ENCODE measurements at regions not wholly inside any gene's neighbourhood (a gene's known extent, or its start where the extent isn't known, plus 50 kb on each side); places are given as distances from the start of the nearest gene placed in this dataset.
"Not testable (repeated sequence)": the region's sequence is repeated elsewhere in the genome, so short reads cannot be mapped to it uniquely, and the experiment has no call there.

GRCh38 chr3:158026236-158026635, 80.0 kb downstream of the SHOX2 start:
- DNase-seq (ENCODE audit: low read depth), result no peak

- not testable (repeated sequence) for DNase-seq (ENCODE audit: low read depth)
Measured at GRCh38 chr3:158019897-158020296, 86.3 kb downstream of the SHOX2 start.

GRCh38 chr3:158018462-158018861, 87.8 kb downstream of the SHOX2 start:
- DNase-seq (ENCODE audit: low read depth), result no peak

- no peak for DNase-seq (ENCODE audit: low read depth)
Measured at GRCh38 chr3:158012901-158013300, 93.3 kb downstream of the SHOX2 start.

GRCh38 chr3:158005391-158006100, 100.7 kb downstream of the SHOX2 start:
- no peak for DNase-seq (ENCODE audit: low read depth)

- no peak for DNase-seq (ENCODE audit: low read depth)
Measured at GRCh38 chr3:157999246-157999645, 107.0 kb downstream of the SHOX2 start.

GRCh38 chr3:157982359-157982758, 123.9 kb downstream of the SHOX2 start:
- DNase-seq (ENCODE audit: low read depth), result no peak

- DNase-seq (ENCODE audit: low read depth), result no peak
Measured at GRCh38 chr3:157981819-157982218, 124.4 kb downstream of the SHOX2 start.

- no peak for DNase-seq (ENCODE audit: low read depth)
Measured at GRCh38 chr3:157979022-157979421, 127.2 kb downstream of the SHOX2 start.

- no peak for DNase-seq (ENCODE audit: low read depth)
Measured at GRCh38 chr3:157961665-157962064, 144.6 kb downstream of the SHOX2 start.

- no peak for DNase-seq (ENCODE audit: low read depth)
Measured at GRCh38 chr3:157958457-157958856, 147.8 kb downstream of the SHOX2 start.

GRCh38 chr3:157956850-157957249, 149.4 kb downstream of the SHOX2 start:
- DNase-seq (ENCODE audit: low read depth), result no peak

- no peak for DNase-seq (ENCODE audit: low read depth)
Measured at GRCh38 chr3:157956176-157956575, 150.0 kb downstream of the SHOX2 start.

- DNase-seq (ENCODE audit: low read depth), result no peak
Measured at GRCh38 chr3:157953565-157953964, 152.7 kb downstream of the SHOX2 start.

- DNase-seq (ENCODE audit: low read depth), result no peak
Measured at GRCh38 chr3:157948605-157949383, 157.4 kb downstream of the SHOX2 start.

- DNase-seq (ENCODE audit: low read depth), result no peak
Measured at GRCh38 chr3:157939166-157939565, 167.1 kb downstream of the SHOX2 start.

GRCh38 chr3:157938154-157938779, 168.0 kb downstream of the SHOX2 start:
- peak; percentile 68 for DNase-seq (ENCODE audit: low read depth)

- DNase-seq (ENCODE audit: low read depth), result no peak
Measured at GRCh38 chr3:157931517-157931916, 174.7 kb downstream of the SHOX2 start.

GRCh38 chr3:157930000-157930780, 176.0 kb downstream of the SHOX2 start:
- DNase-seq (ENCODE audit: low read depth), result no peak

- no peak for DNase-seq (ENCODE audit: low read depth)
Measured at GRCh38 chr3:157926822-157927221, 179.4 kb downstream of the SHOX2 start.

GRCh38 chr3:157922614-157923013, 183.6 kb downstream of the SHOX2 start:
- no peak for DNase-seq (ENCODE audit: low read depth)

GRCh38 chr3:157921811-157922210, 184.4 kb downstream of the SHOX2 start:
- DNase-seq (ENCODE audit: low read depth), result peak; percentile 54
